ENCODE measurements at regions not wholly inside any gene's neighbourhood (a gene's known extent, or its start where the extent isn't known, plus 50 kb on each side); places are given as distances from the start of the nearest gene placed in this dataset.

GRCh38 chr5:63111891-63112290 is 533.3 kb downstream of the LRRC70 start:
- TF ChIP-seq CTCF (IDR thresholded peaks at IDR 0.05), result no peak
- TF ChIP-seq POLR2A (IDR thresholded peaks at IDR 0.05), result no peak
